ENCODE measurements at regions not wholly inside any gene's neighbourhood (a gene's known extent, or its start where the extent isn't known, plus 50 kb on each side); places are given as distances from the start of the nearest gene placed in this dataset.

- H3K9me2 ChIP-seq (replicated peaks; ENCODE audit: insufficient read depth, low read length): no peaks in the 10 kb centered on the region
- no peaks in the 10 kb centered on the region for H3K79me2 ChIP-seq (ENCODE audit: insufficient read depth, low read length)
- no peak for TF ChIP-seq CTCF (IDR thresholded peaks at IDR 0.05; ENCODE audit: insufficient read depth, low read length, poor library complexity, severe bottlenecking)
- TF ChIP-seq EZH2phosphoT487 (conservative IDR thresholded peaks at IDR 0.05; ENCODE audit: low read length): no peak
- H3K4me2 ChIP-seq (ENCODE audit: low read depth, low read length, poor library complexity, severe bottlenecking): no peak overlapping the region
- H3K27me3 ChIP-seq (ENCODE audit: low read length): no peaks in the 10 kb centered on the region
- no peaks in the 10 kb centered on the region for H4K20me1 ChIP-seq (ENCODE audit: low read depth, low read length)
- no peaks in the 10 kb centered on the region for H3F3A ChIP-seq (ENCODE audit: insufficient read depth)
- no peak overlapping the region for H3K27ac ChIP-seq (ENCODE audit: low read depth, low read length)
- H3K9me3 ChIP-seq (ENCODE audit: insufficient read depth, low read length): no peaks in the 10 kb centered on the region
- H3K4me3 ChIP-seq (ENCODE audit: insufficient read depth, low read length, poor library complexity, severe bottlenecking): no peak overlapping the region
- no peak overlapping the region for H3K9ac ChIP-seq (ENCODE audit: low read length)
- H2AFZ ChIP-seq (ENCODE audit: low read depth, low read length, severe bottlenecking): no peak overlapping the region
- no peaks in the 10 kb centered on the region for H3K36me3 ChIP-seq (ENCODE audit: low read length)
These were observed 70.8 kb upstream of the KCND3 start for GRCh38 chr1:112060261-112060660.

- H3K27me3 ChIP-seq (ENCODE audit: low read length): no peaks in the 10 kb centered on the region
- H3K9me2 ChIP-seq (replicated peaks; ENCODE audit: insufficient read depth, low read length): no peaks in the 10 kb centered on the region
- no peak overlapping the region for H3K27ac ChIP-seq (ENCODE audit: low read depth, low read length)
- H3K79me2 ChIP-seq (ENCODE audit: insufficient read depth, low read length): no peaks in the 10 kb centered on the region
- H3F3A ChIP-seq (ENCODE audit: insufficient read depth): no peaks in the 10 kb centered on the region
- no peak for TF ChIP-seq CTCF (IDR thresholded peaks at IDR 0.05; ENCODE audit: insufficient read depth, low read length, poor library complexity, severe bottlenecking)
- no peak for TF ChIP-seq EZH2phosphoT487 (conservative IDR thresholded peaks at IDR 0.05; ENCODE audit: low read length)
- no peaks in the 10 kb centered on the region for H4K20me1 ChIP-seq (ENCODE audit: low read depth, low read length)
- H3K4me2 ChIP-seq (ENCODE audit: low read depth, low read length, poor library complexity, severe bottlenecking): no peak overlapping the region
- no peak overlapping the region for H3K9ac ChIP-seq (ENCODE audit: low read length)
- H2AFZ ChIP-seq (ENCODE audit: low read depth, low read length, severe bottlenecking): no peak overlapping the region
- no peaks in the 10 kb centered on the region for H3K9me3 ChIP-seq (ENCODE audit: insufficient read depth, low read length)
- H3K36me3 ChIP-seq (ENCODE audit: low read length): no peaks in the 10 kb centered on the region
- no peak overlapping the region for H3K4me3 ChIP-seq (ENCODE audit: insufficient read depth, low read length, poor library complexity, severe bottlenecking)
These were observed 71.6 kb upstream of the KCND3 start for GRCh38 chr1:112061056-112061455.

DNA sequence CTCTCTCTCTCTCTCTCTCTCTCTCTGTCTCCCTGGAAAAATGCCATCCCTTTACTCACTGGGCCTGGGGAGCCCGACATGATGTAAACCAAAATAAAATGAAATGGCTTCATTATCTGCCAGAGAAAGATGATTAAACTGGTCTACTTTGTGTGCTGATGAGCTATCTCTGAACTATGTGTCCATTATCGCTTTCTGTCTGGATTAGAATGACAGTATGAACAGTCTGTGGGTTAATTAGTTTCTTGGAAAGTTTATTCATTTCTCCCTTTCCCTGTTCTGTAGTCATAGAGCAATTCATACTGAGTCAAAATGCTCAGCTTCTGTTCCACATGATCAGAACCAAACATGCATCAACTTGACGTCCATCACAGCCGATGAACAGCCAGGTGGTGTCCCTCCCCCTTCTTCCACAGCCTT lies 72.4 kb upstream of the KCND3 start:
- Histone ChIP-seq H3K4me2 (ENCODE audit: low read depth, low read length, poor library complexity, severe bottlenecking) (no peak overlapping the region), H2AFZ (ENCODE audit: low read depth, low read length, severe bottlenecking) (no peak overlapping the region), H3K79me2 (ENCODE audit: insufficient read depth, low read length) (no peaks in the 10 kb centered on the region), H3K9me2 (replicated peaks; ENCODE audit: insufficient read depth, low read length) (no peaks in the 10 kb centered on the region), H3K36me3 (ENCODE audit: low read length) (no peaks in the 10 kb centered on the region), H3K4me3 (ENCODE audit: insufficient read depth, low read length, poor library complexity, severe bottlenecking) (no peak overlapping the region), H3K9ac (ENCODE audit: low read length) (no peak overlapping the region), H3K27me3 (ENCODE audit: low read length) (no peaks in the 10 kb centered on the region), H3K27ac (ENCODE audit: low read depth, low read length) (no peak overlapping the region), H3K9me3 (ENCODE audit: insufficient read depth, low read length) (no peaks in the 10 kb centered on the region), H3F3A (ENCODE audit: insufficient read depth) (no peaks in the 10 kb centered on the region), H4K20me1 (ENCODE audit: low read depth, low read length) (no peaks in the 10 kb centered on the region)
- TF ChIP-seq CTCF (IDR thresholded peaks at IDR 0.05; ENCODE audit: insufficient read depth, low read length, poor library complexity, severe bottlenecking) (no peak), EZH2phosphoT487 (conservative IDR thresholded peaks at IDR 0.05; ENCODE audit: low read length) (no peak)
